K562 (cell line): ENCODE measurements at regions not wholly inside any gene's neighbourhood (a gene's known extent, or its start where the extent isn't known, plus 50 kb on each side); places are given as distances from the start of the nearest gene placed in this dataset.

Experiments used
- ATAC-seq: fragments of 200-7000 bp; cut with Tn5 transposase; 3 replicates; pipeline ENCODE4 v1.9.1; 2020; ENCODE audit warnings: moderate library complexity
- BruUV-seq: library from RNA; stranded (reverse); fragments of 400-500 nt; replicated peaks from 2 replicates; lab custom pipeline; 2021; lab: Mats Ljungman, UMichigan
- CTCF ChIA-PET: fragments of 300-600 bp; formaldehyde crosslinking; extraction: SDS; loops from one replicate; lab custom pipeline; 2021; ENCODE audit warnings: low intra/inter-chr PET ratio; lab: Yijun Ruan, JAX
- POLR2A ChIA-PET: fragments of 300-600, 350-650 bp; sonication (Branson Sonifier 250); formaldehyde crosslinking; extraction: SDS; loops from one replicate; lab custom pipeline; 2021; ENCODE audit warnings: antibody characterized with exemption, inconsistent platforms; lab: Yijun Ruan, JAX
- DNase-seq, 4 experiments: peaks; one replicate each; pipeline versions ENCODE4 v3.0.0 to v3.0.0-alpha.2; 2011 to 2018; ENCODE audit warnings: low spot score in 3 of 4, mixed read lengths in 3 of 4; ENCODE audit errors: extremely low read depth in 1 of 4
- FAIRE-seq: peaks from 2 replicates; lab custom pipeline; 2011; peaks lifted over from hg19 to GRCh38; lab: Jason Lieb, UNC
- H2AFZ ChIP-seq: 2 replicates; pipeline ENCODE4 v1.6.0; 2011; ENCODE audit warnings: low read depth, low read length, control low read depth, inconsistent platforms
- H3K27ac ChIP-seq: fragments of 200-600 bp; 3 replicates; pipeline ENCODE4 v1.8.0; 2011; ENCODE audit warnings: low read depth, mild to moderate bottlenecking, control low read depth, inconsistent platforms, low read length, moderate library complexity, mixed read lengths; ENCODE audit errors: extremely low read depth
- H3K27me3 ChIP-seq, 2 experiments: fragments of 300-600 bp in 1 of 2; 2 replicates in 1 of 2; 3 replicates in 1 of 2; pipeline versions ENCODE4 v1.6.0 to v1.8.0; 2011; ENCODE audit warnings: inconsistent platforms in 2 of 2, low read length in 2 of 2, mild to moderate bottlenecking in 1 of 2, mixed read lengths in 1 of 2, moderate library complexity in 1 of 2; ENCODE audit not compliant: control insufficient read depth in 2 of 2, insufficient read depth in 2 of 2
- H3K36me3 ChIP-seq: fragments of 300-600 bp; 3 replicates; pipeline ENCODE4 v1.8.0; 2011; ENCODE audit warnings: mild to moderate bottlenecking, low read length, inconsistent platforms; ENCODE audit not compliant: control insufficient read depth, insufficient read depth
- H3K4me1 ChIP-seq, 2 experiments: fragments of 200-600 bp in 1 of 2; replicated peaks in 1 of 2; 2 replicates in 1 of 2; 3 replicates in 1 of 2; pipeline versions ENCODE4 v1.5.1 to v1.8.0; 2011; ENCODE audit warnings: inconsistent platforms in 2 of 2, low read length in 2 of 2, mild to moderate bottlenecking in 1 of 2, mixed read lengths in 1 of 2, moderate library complexity in 1 of 2; ENCODE audit not compliant: control insufficient read depth in 2 of 2, insufficient read depth in 2 of 2
- H3K4me2 ChIP-seq: 2 replicates; pipeline ENCODE4 v1.6.1; 2011; ENCODE audit warnings: low read length, control low read depth, inconsistent platforms, mixed read lengths; ENCODE audit not compliant: insufficient read depth
- H3K4me3 ChIP-seq: fragments of 200-600 bp; sonication (generic), shearing (Covaris generic); 2 replicates; pipeline ENCODE4 v1.5.1; 2016; ENCODE audit warnings: control low read depth, inconsistent platforms
- H3K79me2 ChIP-seq: fragments of 200-600 bp; 3 replicates; pipeline ENCODE4 v1.8.0; 2011; ENCODE audit warnings: low read length, inconsistent platforms; ENCODE audit not compliant: control insufficient read depth, insufficient read depth
- H3K9ac ChIP-seq, 2 experiments: 2 replicates each; pipeline versions ENCODE4 v1.6.0 to v1.6.1; 2011; ENCODE audit warnings: low read depth in 2 of 2, low read length in 2 of 2, control low read depth in 1 of 2, inconsistent platforms in 1 of 2, mild to moderate bottlenecking in 1 of 2, mixed read lengths in 1 of 2; ENCODE audit not compliant: insufficient read depth in 1 of 2
- H3K9me1 ChIP-seq: one replicate; pipeline ENCODE4 v1.6.0; 2011; ENCODE audit warnings: inconsistent platforms, mild to moderate bottlenecking, low read length, moderate library complexity; ENCODE audit not compliant: control insufficient read depth, insufficient read depth
- H3K9me3 ChIP-seq: replicated peaks from 2 replicates; pipeline ENCODE4 v1.5.1; 2011; ENCODE audit warnings: low read depth, low read length, inconsistent platforms; ENCODE audit not compliant: control insufficient read depth, insufficient read depth
- H4K20me1 ChIP-seq: replicated peaks from 2 replicates; pipeline ENCODE4 v1.6.1; 2011; ENCODE audit warnings: low read length, inconsistent platforms, mixed read lengths; ENCODE audit not compliant: control insufficient read depth, insufficient read depth
- CCAR2 ChIP-seq: fragments of 200-400 bp; formaldehyde crosslinking; IDR thresholded peaks from 2 replicates; pipeline ENCODE4 v1.6.1; 2017; ENCODE audit warnings: mild to moderate bottlenecking, low read depth, low read length
- CHD2 ChIP-seq: IDR thresholded peaks from 2 replicates; pipeline ENCODE4 v1.6.1; 2011; ENCODE audit warnings: low read depth, low read length
- ERF ChIP-seq: fragments of 450-650 bp; formaldehyde crosslinking; IDR thresholded peaks from 2 replicates; pipeline ENCODE4 v1.4.0; 2020; ENCODE audit warnings: mild to moderate bottlenecking, mixed read lengths
- FOXJ2 ChIP-seq: fragments of 200-800 bp; sonication (Bioruptor generic); IDR thresholded peaks from 2 replicates; pipeline ENCODE4 v1.6.1; 2016; ENCODE audit warnings: missing genetic modification characterization, missing compliant biosample characterization
- GATAD2B ChIP-seq: fragments of 450-650 bp; IDR thresholded peaks from 2 replicates; pipeline ENCODE4 v1.6.1; 2017; ENCODE audit warnings: mild to moderate bottlenecking, borderline replicate concordance
- HCFC1 ChIP-seq: IDR thresholded peaks from 2 replicates; pipeline ENCODE4 v1.6.1; 2012; ENCODE audit warnings: low read depth, low read length, improper control_type of control experiment
- ILF3 ChIP-seq: fragments of 450-650 bp; IDR thresholded peaks from 2 replicates; pipeline ENCODE4 v1.6.1; 2018; ENCODE audit warnings: antibody characterized with exemption, mild to moderate bottlenecking, moderate library complexity, borderline replicate concordance
- KHSRP ChIP-seq: fragments of 450-650 bp; IDR thresholded peaks from 2 replicates; pipeline ENCODE4 v1.6.1; 2017
- L3MBTL2 ChIP-seq: fragments of 450-650 bp; IDR thresholded peaks from 2 replicates; pipeline ENCODE4 v1.6.1; 2016; ENCODE audit warnings: mild to moderate bottlenecking, moderate library complexity
- POLR2G ChIP-seq: fragments of 200-400 bp; formaldehyde crosslinking; IDR thresholded peaks from 2 replicates; pipeline ENCODE4 v1.6.1; 2017; ENCODE audit warnings: low read depth, mild to moderate bottlenecking, antibody characterized with exemption, low read length, moderate library complexity
- POLR2H ChIP-seq: IDR thresholded peaks from 2 replicates; pipeline ENCODE4 v1.6.1; 2016; ENCODE audit warnings: missing genetic modification characterization, low read depth, mild to moderate bottlenecking, control low read depth, missing compliant biosample characterization, moderate library complexity
- STAT5B ChIP-seq: fragments of 250-450 bp; sonication (Bioruptor Pico); IDR thresholded peaks from 2 replicates; pipeline ENCODE4 v1.8.0; 2021; ENCODE audit warnings: mild to moderate bottlenecking, inconsistent platforms
- ZNF224 ChIP-seq: sonication (generic); formaldehyde crosslinking; IDR thresholded peaks from 2 replicates; pipeline ENCODE4 v1.8.0; 2022; ENCODE audit warnings: mild to moderate bottlenecking, missing genetic modification reagents
- WGBS: fragments of 100-300 bp; shearing (Covaris generic); methylation state at CpG from one replicate; pipeline ENCODE4 v1.1.6; 2016; ENCODE audit warnings: low coverage, mixed read lengths; ENCODE audit not compliant: insufficient coverage; ENCODE audit errors: missing lambda C conversion rate; 5-methylcytosine and 5-hydroxymethylcytosine counted together
- in situ Hi-C: fragments of 300-500 bp; cut with MboI; formaldehyde crosslinking; loops from 4 replicates; pipeline ENCODE4 v1.15.0; 2018; ENCODE audit warnings: inconsistent platforms, mixed read lengths
- intact Hi-C: fragments of 100-400 bp; cut with micrococcal nuclease; formaldehyde crosslinking; loops from 2 replicates; pipeline ENCODE4 v1.14.2; 2022
- TF ChIP-seq, protein P1 (sequence below): IDR thresholded peaks from 3 replicates; pipeline ENCODE4 v1.6.1; 2011; ENCODE audit warnings: borderline replicate concordance, mild to moderate bottlenecking; ENCODE audit not compliant: insufficient read length, insufficient read depth
- TF ChIP-seq, protein P2 (sequence below): sonication (generic); formaldehyde crosslinking; IDR thresholded peaks from 2 replicates; pipeline ENCODE4 v1.8.1; 2023; ENCODE audit warnings: mild to moderate bottlenecking, missing genetic modification reagents
- TF ChIP-seq, protein P3 (sequence below): fragments of 450-650 bp; IDR thresholded peaks from 2 replicates; pipeline ENCODE4 v1.6.1; 2016; ENCODE audit warnings: missing biosample characterization, missing genetic modification characterization

DNA sequence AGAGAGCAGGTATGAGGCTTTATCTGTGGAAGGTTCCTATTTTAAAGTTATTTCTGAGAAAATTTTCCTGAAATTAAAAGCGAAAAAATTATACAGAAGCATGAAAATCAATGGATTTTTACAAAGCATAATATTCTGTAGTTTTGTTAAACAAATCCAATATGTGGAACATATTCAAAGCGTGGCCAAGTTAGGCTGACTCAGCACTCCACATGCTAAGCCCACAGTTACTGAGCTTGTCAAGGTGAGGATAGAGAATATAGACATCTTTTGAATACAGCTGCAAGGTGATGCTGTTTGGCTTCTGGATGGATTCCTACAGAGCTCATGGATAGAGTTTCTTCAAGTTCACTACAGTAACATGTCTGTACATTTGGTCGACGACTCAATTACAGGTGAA, 302.5 kb downstream of the C3orf38 start:
- ATAC-seq = no peak
- no peaks in the 10 kb centered on the region for H4K20me1 ChIP-seq
- intact Hi-C loops = no loop called here

More for the DNA sequence above, 302.5 kb downstream of the C3orf38 start:
- H3K4me2 ChIP-seq = no peak overlapping the region
- no peaks in the 10 kb centered on the region for H3K27me3 ChIP-seq
- WGBS = 4% methylated on average over 4 of the region's 4 CpGs
- TF ChIP-seq HCFC1 = no peak
- TF ChIP-seq, protein P1, sequence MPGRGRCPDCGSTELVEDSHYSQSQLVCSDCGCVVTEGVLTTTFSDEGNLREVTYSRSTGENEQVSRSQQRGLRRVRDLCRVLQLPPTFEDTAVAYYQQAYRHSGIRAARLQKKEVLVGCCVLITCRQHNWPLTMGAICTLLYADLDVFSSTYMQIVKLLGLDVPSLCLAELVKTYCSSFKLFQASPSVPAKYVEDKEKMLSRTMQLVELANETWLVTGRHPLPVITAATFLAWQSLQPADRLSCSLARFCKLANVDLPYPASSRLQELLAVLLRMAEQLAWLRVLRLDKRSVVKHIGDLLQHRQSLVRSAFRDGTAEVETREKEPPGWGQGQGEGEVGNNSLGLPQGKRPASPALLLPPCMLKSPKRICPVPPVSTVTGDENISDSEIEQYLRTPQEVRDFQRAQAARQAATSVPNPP = no peak
- TF ChIP-seq POLR2H (tag) = no peak
- TF ChIP-seq ILF3 = no peak
- TF ChIP-seq, protein P2, sequence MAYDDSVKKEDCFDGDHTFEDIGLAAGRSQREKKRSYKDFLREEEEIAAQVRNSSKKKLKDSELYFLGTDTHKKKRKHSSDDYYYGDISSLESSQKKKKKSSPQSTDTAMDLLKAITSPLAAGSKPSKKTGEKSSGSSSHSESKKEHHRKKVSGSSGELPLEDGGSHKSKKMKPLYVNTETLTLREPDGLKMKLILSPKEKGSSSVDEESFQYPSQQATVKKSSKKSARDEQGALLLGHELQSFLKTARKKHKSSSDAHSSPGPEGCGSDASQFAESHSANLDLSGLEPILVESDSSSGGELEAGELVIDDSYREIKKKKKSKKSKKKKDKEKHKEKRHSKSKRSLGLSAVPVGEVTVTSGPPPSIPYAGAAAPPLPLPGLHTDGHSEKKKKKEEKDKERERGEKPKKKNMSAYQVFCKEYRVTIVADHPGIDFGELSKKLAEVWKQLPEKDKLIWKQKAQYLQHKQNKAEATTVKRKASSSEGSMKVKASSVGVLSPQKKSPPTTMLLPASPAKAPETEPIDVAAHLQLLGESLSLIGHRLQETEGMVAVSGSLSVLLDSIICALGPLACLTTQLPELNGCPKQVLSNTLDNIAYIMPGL (CRISPR knock-in tag) = no peak
- no peak for TF ChIP-seq CHD2
- no peak for TF ChIP-seq ERF (CRISPR knock-in tag)
- TF ChIP-seq FOXJ2 (tag) = no peak
- no peak for TF ChIP-seq STAT5B (CRISPR knock-in tag)
- TF ChIP-seq, protein P3, sequence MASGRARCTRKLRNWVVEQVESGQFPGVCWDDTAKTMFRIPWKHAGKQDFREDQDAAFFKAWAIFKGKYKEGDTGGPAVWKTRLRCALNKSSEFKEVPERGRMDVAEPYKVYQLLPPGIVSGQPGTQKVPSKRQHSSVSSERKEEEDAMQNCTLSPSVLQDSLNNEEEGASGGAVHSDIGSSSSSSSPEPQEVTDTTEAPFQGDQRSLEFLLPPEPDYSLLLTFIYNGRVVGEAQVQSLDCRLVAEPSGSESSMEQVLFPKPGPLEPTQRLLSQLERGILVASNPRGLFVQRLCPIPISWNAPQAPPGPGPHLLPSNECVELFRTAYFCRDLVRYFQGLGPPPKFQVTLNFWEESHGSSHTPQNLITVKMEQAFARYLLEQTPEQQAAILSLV (tag) = no peak
- no peak for TF ChIP-seq GATAD2B
- TF ChIP-seq KHSRP = no peak
- no peak for TF ChIP-seq POLR2G
- no peak for TF ChIP-seq CCAR2
- no peak for TF ChIP-seq L3MBTL2
- no peak for TF ChIP-seq ZNF224 (CRISPR knock-in tag)
- no peak overlapping the region for H2AFZ ChIP-seq
- no peak overlapping the region for H3K27ac ChIP-seq
- no peaks in the 10 kb centered on the region for H3K9me3 ChIP-seq
- FAIRE-seq (no peak), DNase-seq (no peak)
- H3K4me1 ChIP-seq = no peaks in the 10 kb centered on the region
- H3K36me3 ChIP-seq = no peaks in the 10 kb centered on the region
- ChIA-PET CTCF (no interaction called here), POLR2A (no interaction called here)
- no peaks in the 10 kb centered on the region for H3K9me1 ChIP-seq
- H3K4me3 ChIP-seq = no peak overlapping the region
- no TSS peak for BruUV-seq
- H3K9ac ChIP-seq = no peak overlapping the region
- in situ Hi-C loops = no loop called here
- no peaks in the 10 kb centered on the region for H3K79me2 ChIP-seq
